ENCODE measurements at regions not wholly inside any gene's neighbourhood (a gene's known extent, or its start where the extent isn't known, plus 50 kb on each side); places are given as distances from the start of the nearest gene placed in this dataset.

DNA sequence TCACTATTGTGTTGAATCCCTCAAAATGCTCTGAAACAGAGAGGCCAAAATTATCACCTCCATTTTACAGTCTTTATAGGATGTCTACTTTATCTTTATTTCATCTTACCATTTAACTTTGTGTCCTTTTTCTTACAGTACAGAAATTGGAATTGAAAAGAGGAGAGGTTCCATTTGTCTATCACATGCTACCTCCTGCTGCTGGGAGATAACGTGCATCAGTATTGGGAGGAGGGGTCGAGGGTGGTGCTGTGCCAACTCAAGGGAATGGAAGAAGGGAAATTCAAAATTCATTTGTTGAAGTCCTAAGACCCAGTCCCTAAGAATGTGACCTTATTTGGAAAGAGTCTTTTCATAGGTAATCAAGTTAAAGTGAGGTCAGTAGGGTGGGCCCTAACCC is 85.3 kb downstream of the HHIPL2 start:
- TF ChIP-seq, protein P1, sequence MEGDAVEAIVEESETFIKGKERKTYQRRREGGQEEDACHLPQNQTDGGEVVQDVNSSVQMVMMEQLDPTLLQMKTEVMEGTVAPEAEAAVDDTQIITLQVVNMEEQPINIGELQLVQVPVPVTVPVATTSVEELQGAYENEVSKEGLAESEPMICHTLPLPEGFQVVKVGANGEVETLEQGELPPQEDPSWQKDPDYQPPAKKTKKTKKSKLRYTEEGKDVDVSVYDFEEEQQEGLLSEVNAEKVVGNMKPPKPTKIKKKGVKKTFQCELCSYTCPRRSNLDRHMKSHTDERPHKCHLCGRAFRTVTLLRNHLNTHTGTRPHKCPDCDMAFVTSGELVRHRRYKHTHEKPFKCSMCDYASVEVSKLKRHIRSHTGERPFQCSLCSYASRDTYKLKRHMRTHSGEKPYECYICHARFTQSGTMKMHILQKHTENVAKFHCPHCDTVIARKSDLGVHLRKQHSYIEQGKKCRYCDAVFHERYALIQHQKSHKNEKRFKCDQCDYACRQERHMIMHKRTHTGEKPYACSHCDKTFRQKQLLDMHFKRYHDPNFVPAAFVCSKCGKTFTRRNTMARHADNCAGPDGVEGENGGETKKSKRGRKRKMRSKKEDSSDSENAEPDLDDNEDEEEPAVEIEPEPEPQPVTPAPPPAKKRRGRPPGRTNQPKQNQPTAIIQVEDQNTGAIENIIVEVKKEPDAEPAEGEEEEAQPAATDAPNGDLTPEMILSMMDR (IDR thresholded peaks at IDR 0.05; ENCODE audit: unreplicated experiment), result no peak
- DNase-seq (ENCODE audit: low spot score, unreplicated experiment), result no peak

DNA sequence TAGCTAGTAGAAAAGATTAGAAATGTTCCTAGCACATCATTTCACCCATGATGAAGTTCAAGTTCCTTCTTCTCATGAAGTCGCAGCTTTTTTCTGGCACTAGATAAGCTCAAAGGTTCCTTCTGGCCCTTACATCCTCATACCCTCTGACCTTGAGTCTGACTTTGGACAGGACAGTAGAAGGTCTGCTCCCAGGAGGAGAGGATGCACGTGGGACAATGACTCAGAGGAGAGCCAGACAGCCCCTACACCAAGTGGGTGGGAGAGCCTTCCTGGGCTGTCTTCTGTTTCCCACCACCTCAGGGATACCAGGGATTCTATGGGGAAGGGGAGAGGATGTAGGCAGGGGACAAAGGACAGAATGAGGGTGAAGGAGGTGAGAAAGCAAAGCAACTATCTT is 86.0 kb downstream of the HHIPL2 start:
- DNase-seq (ENCODE audit: low spot score, unreplicated experiment), result no peak
- Mint-ChIP-seq H3K4me1 (ENCODE audit: low read depth) (peaks cover 3% of the 10 kb centered on the region), H3K27me3 (peaks cover 17% of the 10 kb centered on the region), H3K4me3 (ENCODE audit: low read depth) (no peak overlapping the region), H3K9me3 (ENCODE audit: low read depth) (peaks cover 8% of the 10 kb centered on the region), H3K36me3 (ENCODE audit: insufficient read depth) (peaks cover 3% of the 10 kb centered on the region), H3K27ac (no peak overlapping the region)
- TF ChIP-seq, protein P1 (IDR thresholded peaks at IDR 0.05; ENCODE audit: unreplicated experiment), result no peak

More for the DNA sequence above, 85.3 kb downstream of the HHIPL2 start:
- peaks cover 4% of the 10 kb centered on the region for H3K4me1 Mint-ChIP-seq (ENCODE audit: low read depth)
- H3K4me3 Mint-ChIP-seq (ENCODE audit: low read depth), result no peak overlapping the region
- no peak overlapping the region for H3K27ac Mint-ChIP-seq
- H3K27me3 Mint-ChIP-seq, result peaks cover 24% of the 10 kb centered on the region
- H3K9me3 Mint-ChIP-seq (ENCODE audit: low read depth), result peaks cover 1% of the 10 kb centered on the region
- peaks cover under 1% of the 10 kb centered on the region for H3K36me3 Mint-ChIP-seq (ENCODE audit: insufficient read depth)

DNA sequence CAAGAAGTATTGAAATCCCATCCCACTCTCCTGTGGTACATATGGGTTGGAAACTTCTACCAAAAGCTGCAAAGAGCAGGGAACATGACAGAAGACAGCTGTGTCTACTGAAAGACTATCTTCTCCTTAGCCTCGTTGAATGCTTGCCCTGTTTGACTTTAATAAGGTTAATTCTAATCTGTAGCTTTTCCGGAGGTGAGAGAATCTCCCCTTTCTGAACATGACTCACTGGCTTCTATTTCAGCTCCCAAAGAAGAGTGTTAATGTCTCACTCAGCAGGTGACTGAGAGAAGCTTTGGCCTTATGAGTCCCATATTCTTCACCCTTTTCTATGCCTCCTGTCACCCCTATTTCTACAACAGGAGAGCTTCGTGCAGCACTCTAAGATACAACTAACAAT is 88.3 kb downstream of the HHIPL2 start:
- H3K4me1 Mint-ChIP-seq (ENCODE audit: low read depth), result peaks cover 3% of the 10 kb centered on the region
- H3K27me3 Mint-ChIP-seq, result peaks cover 18% of the 10 kb centered on the region
- H3K4me3 Mint-ChIP-seq (ENCODE audit: low read depth), result no peak overlapping the region
- peaks cover 10% of the 10 kb centered on the region for H3K9me3 Mint-ChIP-seq (ENCODE audit: low read depth)
- no peak overlapping the region for H3K27ac Mint-ChIP-seq
- TF ChIP-seq, protein P1 (IDR thresholded peaks at IDR 0.05; ENCODE audit: unreplicated experiment), result no peak
- no peak for DNase-seq (ENCODE audit: low spot score, unreplicated experiment)
- H3K36me3 Mint-ChIP-seq (ENCODE audit: insufficient read depth), result peaks cover 3% of the 10 kb centered on the region

DNA sequence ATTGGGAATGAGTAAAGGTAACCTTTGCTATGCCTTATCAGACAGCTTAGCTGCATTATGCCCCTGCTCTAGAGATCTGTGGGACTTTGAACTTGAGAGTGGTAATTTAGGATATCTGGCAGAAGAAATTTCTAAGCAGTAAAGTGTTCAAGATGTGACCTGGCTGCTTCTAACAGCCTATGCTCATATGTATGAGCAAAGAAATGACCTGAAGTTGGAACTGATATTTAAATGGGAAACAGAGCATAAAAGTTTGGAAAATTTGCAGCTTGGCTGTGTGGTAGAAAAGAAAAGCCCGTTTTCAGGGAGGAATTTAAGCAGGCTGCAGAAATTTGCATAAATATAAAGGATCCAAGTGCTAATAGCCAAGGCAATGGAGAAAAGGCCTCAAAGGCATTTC is 90.4 kb downstream of the HHIPL2 start:
- H3K27ac Mint-ChIP-seq, result no peak overlapping the region
- H3K9me3 Mint-ChIP-seq (ENCODE audit: low read depth), result peaks cover 10% of the 10 kb centered on the region
- TF ChIP-seq, protein P1 (IDR thresholded peaks at IDR 0.05; ENCODE audit: unreplicated experiment), result no peak
- DNase-seq (ENCODE audit: low spot score, unreplicated experiment), result no peak
- peaks cover 3% of the 10 kb centered on the region for H3K36me3 Mint-ChIP-seq (ENCODE audit: insufficient read depth)
- H3K4me3 Mint-ChIP-seq (ENCODE audit: low read depth), result no peak overlapping the region
- peaks cover 4% of the 10 kb centered on the region for H3K4me1 Mint-ChIP-seq (ENCODE audit: low read depth)
- peaks cover 16% of the 10 kb centered on the region for H3K27me3 Mint-ChIP-seq

DNA sequence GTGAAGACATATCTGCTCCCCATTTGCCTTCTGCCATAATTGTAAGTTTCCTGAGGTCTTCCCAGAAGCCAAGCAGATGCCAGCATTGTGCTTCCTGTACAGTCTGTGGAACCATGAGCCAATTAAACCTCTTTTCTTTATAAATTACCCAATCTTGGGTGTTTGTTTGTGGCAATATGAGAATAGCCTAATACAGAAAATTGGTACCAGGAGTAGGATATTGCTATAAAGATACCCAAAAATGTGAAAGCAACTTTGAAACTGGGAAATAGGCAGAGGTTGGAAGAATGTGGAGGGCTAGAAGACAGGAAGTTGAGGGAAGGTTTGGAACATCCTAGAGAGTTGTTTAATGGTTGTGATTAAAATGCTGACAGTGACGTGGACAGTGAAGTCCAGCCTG is 90.8 kb downstream of the HHIPL2 start:
- H3K4me3 Mint-ChIP-seq (ENCODE audit: low read depth), result no peak overlapping the region
- peaks cover 20% of the 10 kb centered on the region for H3K27me3 Mint-ChIP-seq
- peaks cover 3% of the 10 kb centered on the region for H3K36me3 Mint-ChIP-seq (ENCODE audit: insufficient read depth)
- no peak for DNase-seq (ENCODE audit: low spot score, unreplicated experiment)
- H3K27ac Mint-ChIP-seq, result no peak overlapping the region
- peaks cover 10% of the 10 kb centered on the region for H3K9me3 Mint-ChIP-seq (ENCODE audit: low read depth)
- TF ChIP-seq, protein P1 (IDR thresholded peaks at IDR 0.05; ENCODE audit: unreplicated experiment), result no peak
- H3K4me1 Mint-ChIP-seq (ENCODE audit: low read depth), result peaks cover 4% of the 10 kb centered on the region
